GM23338 (cell line): ENCODE measurements at regions not wholly inside any gene's neighbourhood (a gene's known extent, or its start where the extent isn't known, plus 50 kb on each side); places are given as distances from the start of the nearest gene placed in this dataset.

Experiments used
- ATAC-seq: fragments of 200-7000 bp; cut with Tn5 transposase; 3 replicates; pipeline ENCODE4 v1.9.1; 2020
- DNase-seq: peaks from one replicate; pipeline ENCODE4 v3.0.0-alpha.2; 2015; ENCODE audit warnings: low spot score
- H2AFZ ChIP-seq: fragments of 200-600 bp; sonication (generic); 2 replicates; pipeline ENCODE4 v1.8.0; 2016; ENCODE audit warnings: antibody characterized with exemption, mild to moderate bottlenecking, moderate library complexity
- H3F3A ChIP-seq: fragments of 200-600 bp; sonication (generic); replicated peaks from 2 replicates; pipeline ENCODE4 v1.8.0; 2017; ENCODE audit warnings: antibody characterized with exemption, mixed run types, low read depth
- H3K27ac ChIP-seq: fragments of 200-600 bp; sonication (generic); 2 replicates; pipeline ENCODE4 v1.6.1; 2016; ENCODE audit warnings: low read depth
- H3K27me3 ChIP-seq: fragments of 200-600 bp; sonication (generic); 2 replicates; pipeline ENCODE4 v1.8.0; 2016; ENCODE audit warnings: mild to moderate bottlenecking, mixed run types, moderate library complexity; ENCODE audit not compliant: insufficient read depth
- H3K36me3 ChIP-seq: fragments of 200-600 bp; sonication (generic); 2 replicates; pipeline ENCODE4 v1.8.0; 2016; ENCODE audit warnings: mild to moderate bottlenecking; ENCODE audit not compliant: insufficient read depth
- H3K4me1 ChIP-seq: fragments of 200-600 bp; sonication (generic); 2 replicates; pipeline ENCODE4 v1.8.0; 2016; ENCODE audit warnings: mild to moderate bottlenecking, moderate library complexity; ENCODE audit not compliant: insufficient read depth
- H3K4me2 ChIP-seq: fragments of 200-600 bp; sonication (generic); 2 replicates; pipeline ENCODE4 v1.7.1; 2017; ENCODE audit warnings: mixed run types
- H3K4me3 ChIP-seq: fragments of 200-600 bp; sonication (generic); 2 replicates; pipeline ENCODE4 v1.6.1; 2016; ENCODE audit warnings: mixed run types
- H3K79me2 ChIP-seq: fragments of 200-600 bp; sonication (generic); replicated peaks from 2 replicates; pipeline ENCODE4 v1.8.0; 2017; ENCODE audit warnings: mild to moderate bottlenecking; ENCODE audit not compliant: insufficient read depth
- H3K9me2 ChIP-seq: fragments of 200-600 bp; sonication (generic); 2 replicates; pipeline ENCODE4 v1.8.0; 2017; ENCODE audit not compliant: insufficient read depth
- H4K20me1 ChIP-seq: fragments of 200-600 bp; sonication (generic); replicated peaks from 2 replicates; pipeline ENCODE4 v1.8.0; 2017; ENCODE audit warnings: mild to moderate bottlenecking; ENCODE audit not compliant: insufficient read depth
- H3K27ac Mint-ChIP-seq: 2 replicates; pipeline ENCODE4 v1.8.0; 2020; ENCODE audit warnings: inconsistent platforms, mild to moderate bottlenecking, moderate library complexity, mixed read lengths
- H3K27me3 Mint-ChIP-seq: 3 replicates; pipeline ENCODE4 v1.8.0; 2022; ENCODE audit warnings: low read depth, mild to moderate bottlenecking, moderate library complexity, mixed read lengths, inconsistent platforms; ENCODE audit not compliant: insufficient read depth, poor library complexity
- H3K36me3 Mint-ChIP-seq: 3 replicates; pipeline ENCODE4 v1.8.0; 2021; ENCODE audit warnings: low read depth, mild to moderate bottlenecking, inconsistent platforms, moderate library complexity, mixed read lengths
- H3K4me1 Mint-ChIP-seq: 3 replicates; pipeline ENCODE4 v1.8.0; 2020; ENCODE audit warnings: mild to moderate bottlenecking, inconsistent platforms, mixed read lengths
- H3K4me3 Mint-ChIP-seq: 3 replicates; pipeline ENCODE4 v1.8.0; 2021; ENCODE audit warnings: moderate library complexity, mild to moderate bottlenecking, inconsistent platforms, mixed read lengths
- H3K9me3 Mint-ChIP-seq: 3 replicates; pipeline ENCODE4 v1.8.0; 2020; ENCODE audit warnings: moderate library complexity, mild to moderate bottlenecking, inconsistent platforms, mixed read lengths
- CREB1 ChIP-seq: fragments of 250-450 bp; sonication (Bioruptor Pico); IDR thresholded peaks from 2 replicates; pipeline ENCODE4 v1.5.0; 2020; ENCODE audit warnings: low read depth, mild to moderate bottlenecking, moderate library complexity
- ETS1 ChIP-seq: IDR thresholded peaks from 2 replicates; pipeline ENCODE4 v1.6.1; 2016; ENCODE audit warnings: antibody characterized with exemption
- JUNB ChIP-seq: IDR thresholded peaks from one replicate; pipeline ENCODE4 v1.6.1; 2016; ENCODE audit warnings: antibody characterized with exemption; ENCODE audit not compliant: unreplicated experiment
- REST ChIP-seq: IDR thresholded peaks from one replicate; pipeline ENCODE4 v1.6.1; 2018; ENCODE audit warnings: antibody characterized with exemption; ENCODE audit not compliant: unreplicated experiment
- STAT1 ChIP-seq: IDR thresholded peaks from one replicate; pipeline ENCODE4 v1.6.1; 2016; ENCODE audit warnings: antibody characterized with exemption; ENCODE audit not compliant: unreplicated experiment
- TF ChIP-seq, protein P1 (sequence below): fragments of 250-450 bp; sonication (Bioruptor Pico); IDR thresholded peaks from 2 replicates; pipeline ENCODE4 v1.5.0; 2020; ENCODE audit warnings: mild to moderate bottlenecking, moderate library complexity

- TF ChIP-seq, protein P1, sequence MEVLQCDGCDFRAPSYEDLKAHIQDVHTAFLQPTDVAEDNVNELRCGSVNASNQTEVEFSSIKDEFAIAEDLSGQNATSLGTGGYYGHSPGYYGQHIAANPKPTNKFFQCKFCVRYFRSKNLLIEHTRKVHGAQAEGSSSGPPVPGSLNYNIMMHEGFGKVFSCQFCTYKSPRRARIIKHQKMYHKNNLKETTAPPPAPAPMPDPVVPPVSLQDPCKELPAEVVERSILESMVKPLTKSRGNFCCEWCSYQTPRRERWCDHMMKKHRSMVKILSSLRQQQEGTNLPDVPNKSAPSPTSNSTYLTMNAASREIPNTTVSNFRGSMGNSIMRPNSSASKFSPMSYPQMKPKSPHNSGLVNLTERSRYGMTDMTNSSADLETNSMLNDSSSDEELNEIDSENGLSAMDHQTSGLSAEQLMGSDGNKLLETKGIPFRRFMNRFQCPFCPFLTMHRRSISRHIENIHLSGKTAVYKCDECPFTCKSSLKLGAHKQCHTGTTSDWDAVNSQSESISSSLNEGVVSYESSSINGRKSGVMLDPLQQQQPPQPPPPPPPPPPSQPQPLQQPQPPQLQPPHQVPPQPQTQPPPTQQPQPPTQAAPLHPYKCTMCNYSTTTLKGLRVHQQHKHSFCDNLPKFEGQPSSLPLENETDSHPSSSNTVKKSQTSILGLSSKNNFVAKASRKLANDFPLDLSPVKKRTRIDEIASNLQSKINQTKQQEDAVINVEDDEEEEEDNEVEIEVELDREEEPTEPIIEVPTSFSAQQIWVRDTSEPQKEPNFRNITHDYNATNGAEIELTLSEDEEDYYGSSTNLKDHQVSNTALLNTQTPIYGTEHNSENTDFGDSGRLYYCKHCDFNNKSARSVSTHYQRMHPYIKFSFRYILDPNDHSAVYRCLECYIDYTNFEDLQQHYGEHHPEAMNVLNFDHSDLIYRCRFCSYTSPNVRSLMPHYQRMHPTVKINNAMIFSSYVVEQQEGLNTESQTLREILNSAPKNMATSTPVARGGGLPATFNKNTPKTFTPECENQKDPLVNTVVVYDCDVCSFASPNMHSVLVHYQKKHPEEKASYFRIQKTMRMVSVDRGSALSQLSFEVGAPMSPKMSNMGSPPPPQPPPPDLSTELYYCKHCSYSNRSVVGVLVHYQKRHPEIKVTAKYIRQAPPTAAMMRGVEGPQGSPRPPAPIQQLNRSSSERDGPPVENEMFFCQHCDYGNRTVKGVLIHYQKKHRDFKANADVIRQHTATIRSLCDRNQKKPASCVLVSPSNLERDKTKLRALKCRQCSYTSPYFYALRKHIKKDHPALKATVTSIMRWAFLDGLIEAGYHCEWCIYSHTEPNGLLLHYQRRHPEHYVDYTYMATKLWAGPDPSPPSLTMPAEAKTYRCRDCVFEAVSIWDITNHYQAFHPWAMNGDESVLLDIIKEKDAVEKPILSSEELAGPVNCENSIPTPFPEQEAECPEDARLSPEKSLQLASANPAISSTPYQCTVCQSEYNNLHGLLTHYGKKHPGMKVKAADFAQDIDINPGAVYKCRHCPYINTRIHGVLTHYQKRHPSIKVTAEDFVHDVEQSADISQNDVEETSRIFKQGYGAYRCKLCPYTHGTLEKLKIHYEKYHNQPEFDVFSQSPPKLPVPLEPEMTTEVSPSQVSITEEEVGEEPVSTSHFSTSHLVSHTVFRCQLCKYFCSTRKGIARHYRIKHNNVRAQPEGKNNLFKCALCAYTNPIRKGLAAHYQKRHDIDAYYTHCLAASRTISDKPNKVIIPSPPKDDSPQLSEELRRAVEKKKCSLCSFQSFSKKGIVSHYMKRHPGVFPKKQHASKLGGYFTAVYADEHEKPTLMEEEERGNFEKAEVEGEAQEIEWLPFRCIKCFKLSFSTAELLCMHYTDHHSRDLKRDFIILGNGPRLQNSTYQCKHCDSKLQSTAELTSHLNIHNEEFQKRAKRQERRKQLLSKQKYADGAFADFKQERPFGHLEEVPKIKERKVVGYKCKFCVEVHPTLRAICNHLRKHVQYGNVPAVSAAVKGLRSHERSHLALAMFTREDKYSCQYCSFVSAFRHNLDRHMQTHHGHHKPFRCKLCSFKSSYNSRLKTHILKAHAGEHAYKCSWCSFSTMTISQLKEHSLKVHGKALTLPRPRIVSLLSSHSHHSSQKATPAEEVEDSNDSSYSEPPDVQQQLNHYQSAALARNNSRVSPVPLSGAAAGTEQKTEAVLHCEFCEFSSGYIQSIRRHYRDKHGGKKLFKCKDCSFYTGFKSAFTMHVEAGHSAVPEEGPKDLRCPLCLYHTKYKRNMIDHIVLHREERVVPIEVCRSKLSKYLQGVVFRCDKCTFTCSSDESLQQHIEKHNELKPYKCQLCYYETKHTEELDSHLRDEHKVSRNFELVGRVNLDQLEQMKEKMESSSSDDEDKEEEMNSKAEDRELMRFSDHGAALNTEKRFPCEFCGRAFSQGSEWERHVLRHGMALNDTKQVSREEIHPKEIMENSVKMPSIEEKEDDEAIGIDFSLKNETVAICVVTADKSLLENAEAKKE (CRISPR knock-in tag) = no peak
- TF ChIP-seq JUNB (no peak), STAT1 (no peak)
These were observed 1029.5 kb downstream of the C4orf33 start (continued) for GRCh38 chr4:130125467-130125866.

DNA sequence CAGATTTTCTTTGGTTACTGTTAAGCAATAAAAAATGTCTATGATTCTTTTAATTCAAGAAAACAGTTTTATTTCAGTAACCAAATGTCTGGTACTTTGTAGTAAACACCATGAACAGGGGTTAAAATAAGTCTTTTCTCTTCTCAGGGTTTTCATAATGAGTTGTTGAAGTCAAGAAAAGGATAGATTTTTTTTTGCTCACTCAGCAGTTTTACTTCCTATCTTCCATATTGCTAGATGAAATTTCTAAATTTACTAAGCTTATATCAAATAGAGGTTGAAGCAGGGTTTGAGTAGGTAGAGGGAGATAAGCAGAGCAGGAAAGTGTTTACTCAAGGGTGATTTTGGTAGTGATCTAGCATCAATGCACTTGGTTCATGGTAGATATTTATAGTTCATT lies 1031.3 kb downstream of the C4orf33 start:
- Mint-ChIP-seq H3K27ac (no peak overlapping the region), H3K36me3 (peaks cover 51% of the 10 kb centered on the region), H3K4me3 (no peak overlapping the region), H3K4me1 (peaks cover 8% of the 10 kb centered on the region), H3K9me3 (peaks cover 25% of the 10 kb centered on the region), H3K27me3 (peaks cover 2% of the 10 kb centered on the region)
- Histone ChIP-seq H4K20me1 (no peaks in the 10 kb centered on the region), H3F3A (no peaks in the 10 kb centered on the region), H3K4me2 (no peak overlapping the region), H3K79me2 (no peaks in the 10 kb centered on the region), H3K4me3 (no peak overlapping the region), H3K4me1 (no peaks in the 10 kb centered on the region; the same call in 1 of the 2 replicates), H3K27ac (no peak overlapping the region), H3K9me2 (peaks cover 5% of the 10 kb centered on the region), H3K36me3 (no peaks in the 10 kb centered on the region), H2AFZ (no peak overlapping the region), H3K27me3 (no peaks in the 10 kb centered on the region)
- ATAC-seq = no peak
- DNase-seq = no peak
- TF ChIP-seq REST (no peak), CREB1 (CRISPR knock-in tag) (no peak), ETS1 (no peak)
